ENCODE measurements at regions not wholly inside any gene's neighbourhood (a gene's known extent, or its start where the extent isn't known, plus 50 kb on each side); places are given as distances from the start of the nearest gene placed in this dataset.

- TF ChIP-seq ZBTB21 (CRISPR knock-in tag; IDR thresholded peaks at IDR 0.05; ENCODE audit: borderline replicate concordance) (no peak), JUN (CRISPR knock-in tag; IDR thresholded peaks at IDR 0.05) (no peak), MLX (CRISPR knock-in tag; IDR thresholded peaks at IDR 0.05) (no peak), USF2 (CRISPR knock-in tag; IDR thresholded peaks at IDR 0.05) (no peak), ZNF423 (CRISPR knock-in tag; IDR thresholded peaks at IDR 0.05) (no peak), NFYB (CRISPR knock-in tag; conservative IDR thresholded peaks at IDR 0.05; ENCODE audit: low read depth) (no peak)
Measured at GRCh38 chr12:46489951-46490388, 117.4 kb upstream of the SLC38A2 start.

Data from WTC11 (cell line).